H1 (cell line): ENCODE measurements at regions not wholly inside any gene's neighbourhood (a gene's known extent, or its start where the extent isn't known, plus 50 kb on each side); places are given as distances from the start of the nearest gene placed in this dataset.

Source experiments
- CTCF ChIA-PET: fragments of 300-600 bp; sonication (Branson Sonifier 250); formaldehyde crosslinking; loops from one replicate; lab custom pipeline; 2021; ENCODE audit not compliant: partially characterized antibody; lab: Charles Lee
- POLR2A ChIA-PET: fragments of 300-600 bp; sonication (Branson Sonifier 250); formaldehyde crosslinking; loops from one replicate; lab custom pipeline; 2021; ENCODE audit warnings: inconsistent platforms; ENCODE audit not compliant: partially characterized antibody; lab: Charles Lee
- DNase-seq, 2 experiments: peaks; one replicate each; pipeline versions ENCODE4 v3.0.0 to v3.0.0-alpha.2; 2010 to 2022; ENCODE audit warnings: low spot score in 2 of 2, low read depth in 1 of 2, mixed read lengths in 1 of 2
- FAIRE-seq: peaks from 2 replicates; lab custom pipeline; 2011; peaks lifted over from hg19 to GRCh38; lab: Jason Lieb, UNC
- H2AFZ ChIP-seq: 2 replicates; pipeline ENCODE4 v1.8.1; 2012; ENCODE audit warnings: low read length, inconsistent platforms
- H2AK5ac ChIP-seq: 2 replicates; pipeline ENCODE4 v1.6.1; 2013; ENCODE audit warnings: low read depth, low read length
- H2BK120ac ChIP-seq: replicated peaks from 2 replicates; pipeline ENCODE3; 2013; ENCODE audit warnings: low read depth, low read length, inconsistent platforms
- H2BK12ac ChIP-seq: 2 replicates; pipeline ENCODE4 v1.6.1; 2013; ENCODE audit warnings: low read depth, low read length
- H2BK15ac ChIP-seq: 2 replicates; pipeline ENCODE4 v1.6.1; 2013; ENCODE audit warnings: low read length
- H2BK20ac ChIP-seq: 2 replicates; pipeline ENCODE4 v1.6.1; 2013; ENCODE audit warnings: low read length
- H2BK5ac ChIP-seq: 2 replicates; pipeline ENCODE4 v1.6.1; 2013; ENCODE audit warnings: low read depth, low read length
- H3K14ac ChIP-seq: 2 replicates; pipeline ENCODE4 v1.6.1; 2013; ENCODE audit warnings: inconsistent platforms; ENCODE audit not compliant: insufficient read length
- H3K18ac ChIP-seq: 2 replicates; pipeline ENCODE4 v1.6.1; 2013; ENCODE audit warnings: low read length; ENCODE audit errors: extremely low read depth
- H3K23ac ChIP-seq: 2 replicates; pipeline ENCODE4 v1.6.1; 2013; ENCODE audit warnings: inconsistent platforms; ENCODE audit not compliant: insufficient read length
- H3K23me2 ChIP-seq: 2 replicates; pipeline ENCODE4 v1.6.1; 2013; ENCODE audit warnings: low read depth, low read length
- H3K27ac ChIP-seq: 2 replicates; pipeline ENCODE4 v1.6.1; 2011; ENCODE audit warnings: low read depth, low read length, inconsistent platforms
- H3K27me3 ChIP-seq, 4 experiments: replicated peaks in 1 of 4; 1 replicate in 1 of 4; 2 replicates in 3 of 4; pipeline versions ENCODE4 v1.6.1 to v1.8.1; 2011 to 2013; ENCODE audit warnings: low read length in 3 of 4, mild to moderate bottlenecking in 3 of 4, inconsistent platforms in 2 of 4, mixed read lengths in 2 of 4, moderate library complexity in 1 of 4; ENCODE audit not compliant: control insufficient read depth in 3 of 4, insufficient read depth in 3 of 4; ENCODE audit errors: extremely low read depth in 1 of 4
- H3K36me3 ChIP-seq, 4 experiments: 2 replicates each; pipeline versions ENCODE4 v1.6.1 to v1.8.1; 2011 to 2013; ENCODE audit warnings: mild to moderate bottlenecking in 4 of 4, low read length in 3 of 4, moderate library complexity in 2 of 4, control low read depth in 1 of 4, inconsistent platforms in 1 of 4; ENCODE audit not compliant: insufficient read depth in 4 of 4, control insufficient read depth in 2 of 4
- H3K4ac ChIP-seq: replicated peaks from 2 replicates; pipeline ENCODE3; 2013; ENCODE audit warnings: low read length, low read depth, mixed read lengths, inconsistent platforms; ENCODE audit not compliant: insufficient read length
- H3K4me1 ChIP-seq, 4 experiments: replicated peaks in 1 of 4; 1 replicate in 1 of 4; 2 replicates in 3 of 4; pipeline versions ENCODE4 v1.6.1 to v1.8.1; 2011 to 2013; ENCODE audit warnings: low read length in 3 of 4, inconsistent platforms in 2 of 4, mixed read lengths in 1 of 4; ENCODE audit not compliant: insufficient read depth in 4 of 4, control insufficient read depth in 3 of 4
- H3K4me2 ChIP-seq, 2 experiments: 2 replicates each; pipeline versions ENCODE4 v1.6.1 to v1.8.1; 2011 to 2013; ENCODE audit warnings: low read depth in 2 of 2, low read length in 2 of 2, control low read depth in 1 of 2, inconsistent platforms in 1 of 2, mild to moderate bottlenecking in 1 of 2; ENCODE audit not compliant: insufficient read depth in 1 of 2
- H3K4me3 ChIP-seq, 4 experiments: fragments of 200-600, 300-600 bp in 1 of 4; sonication (generic), shearing (Covaris generic), sonication (Bioruptor Twin) in 1 of 4; 2 replicates each; pipeline versions ENCODE4 v1.5.1 to v1.8.1; 2011 to 2016; ENCODE audit warnings: low read length in 4 of 4, low read depth in 3 of 4, control low read depth in 2 of 4, inconsistent platforms in 2 of 4, mild to moderate bottlenecking in 2 of 4, mixed read lengths in 1 of 4, moderate library complexity in 1 of 4; ENCODE audit not compliant: insufficient read depth in 2 of 4; ENCODE audit errors: extremely low read depth in 1 of 4
- H3K56ac ChIP-seq: replicated peaks from 2 replicates; pipeline ENCODE3; 2013; ENCODE audit warnings: low read depth, mild to moderate bottlenecking, mixed read lengths, low read length, inconsistent platforms; ENCODE audit not compliant: insufficient read length
- H3K79me1 ChIP-seq: 2 replicates; pipeline ENCODE4 v1.6.1; 2013; ENCODE audit warnings: low read depth, low read length, control low read depth
- H3K79me2 ChIP-seq, 2 experiments: 2 replicates each; pipeline versions ENCODE4 v1.6.1 to v1.8.1; 2012 to 2013; ENCODE audit warnings: low read length in 2 of 2, mild to moderate bottlenecking in 2 of 2, inconsistent platforms in 1 of 2; ENCODE audit not compliant: insufficient read depth in 2 of 2, control insufficient read depth in 1 of 2
- H3K9ac ChIP-seq, 4 experiments: replicated peaks in 1 of 4; 1 replicate in 1 of 4; 2 replicates in 3 of 4; pipeline versions ENCODE4 v1.6.1 to v1.8.1; 2011 to 2013; ENCODE audit warnings: low read depth in 3 of 4, low read length in 3 of 4, control low read depth in 2 of 4, mild to moderate bottlenecking in 2 of 4, moderate library complexity in 2 of 4, inconsistent platforms in 1 of 4; ENCODE audit errors: extremely low read depth in 1 of 4
- H3K9me3 ChIP-seq, 2 experiments: 2 replicates each; pipeline versions ENCODE4 v1.6.1 to v1.8.1; 2012 to 2013; ENCODE audit warnings: mild to moderate bottlenecking in 2 of 2, moderate library complexity in 2 of 2, control low read depth in 1 of 2, inconsistent platforms in 1 of 2, low read depth in 1 of 2, low read length in 1 of 2, mixed read lengths in 1 of 2; ENCODE audit not compliant: insufficient read depth in 2 of 2
- H4K20me1 ChIP-seq, 2 experiments: replicated peaks in 1 of 2; 2 replicates each; pipeline versions ENCODE3 to v1.8.1; 2011 to 2013; ENCODE audit warnings: inconsistent platforms in 2 of 2, low read length in 2 of 2, mild to moderate bottlenecking in 1 of 2; ENCODE audit not compliant: insufficient read depth in 2 of 2, control insufficient read depth in 1 of 2
- H4K5ac ChIP-seq: 2 replicates; pipeline ENCODE4 v1.6.1; 2013; ENCODE audit warnings: low read length, low read depth, mixed read lengths, inconsistent platforms; ENCODE audit not compliant: insufficient read length
- H4K8ac ChIP-seq: 2 replicates; pipeline ENCODE4 v1.8.0; 2013; ENCODE audit warnings: mild to moderate bottlenecking, moderate library complexity, low read length, inconsistent platforms; ENCODE audit not compliant: insufficient read depth; ENCODE audit errors: extremely low read depth
- H4K91ac ChIP-seq: replicated peaks from 2 replicates; pipeline ENCODE3; 2013; ENCODE audit warnings: low read length, mixed read lengths, inconsistent platforms; ENCODE audit not compliant: insufficient read length
- EGR1 ChIP-seq: IDR thresholded peaks from 2 replicates; pipeline ENCODE4 v1.6.1; 2011; ENCODE audit warnings: low read depth, low read length, borderline replicate concordance
- JUN ChIP-seq: IDR thresholded peaks from 2 replicates; pipeline ENCODE4 v1.6.1; 2011; ENCODE audit warnings: low read depth, mild to moderate bottlenecking, improper control_type of control experiment, low read length
- RXRA ChIP-seq: IDR thresholded peaks from 2 replicates; pipeline ENCODE4 v1.6.1; 2011; ENCODE audit warnings: low read depth, mild to moderate bottlenecking, low read length, moderate library complexity; ENCODE audit not compliant: insufficient read depth
- SIX5 ChIP-seq: IDR thresholded peaks from 2 replicates; pipeline ENCODE4 v1.6.1; 2011; ENCODE audit warnings: mild to moderate bottlenecking, low read depth, low read length
- SP1 ChIP-seq: IDR thresholded peaks from 2 replicates; pipeline ENCODE4 v1.6.1; 2011; ENCODE audit warnings: low read depth, low read length
- WGBS, 2 experiments: shearing (Covaris generic) in 1 of 2; methylation state at CpG; one replicate each; pipeline versions ENCODE4 v1.1.6 to v1.1.7; 2013 to 2015; ENCODE audit warnings: low lambda C conversion rate in 2 of 2, mixed read lengths in 2 of 2, inconsistent platforms in 1 of 2, low coverage in 1 of 2, missing lambda C conversion rate in 1 of 2; ENCODE audit not compliant: insufficient replicate concordance in 2 of 2, insufficient coverage in 1 of 2, insufficient read length in 1 of 2; ENCODE audit errors: extremely low coverage in 1 of 2, missing lambda C conversion rate in 1 of 2; 5-methylcytosine and 5-hydroxymethylcytosine counted together
- TF ChIP-seq, protein P1 (sequence below): IDR thresholded peaks from 2 replicates; pipeline ENCODE4 v1.6.1; 2012; ENCODE audit warnings: low read length, inconsistent platforms

DNA sequence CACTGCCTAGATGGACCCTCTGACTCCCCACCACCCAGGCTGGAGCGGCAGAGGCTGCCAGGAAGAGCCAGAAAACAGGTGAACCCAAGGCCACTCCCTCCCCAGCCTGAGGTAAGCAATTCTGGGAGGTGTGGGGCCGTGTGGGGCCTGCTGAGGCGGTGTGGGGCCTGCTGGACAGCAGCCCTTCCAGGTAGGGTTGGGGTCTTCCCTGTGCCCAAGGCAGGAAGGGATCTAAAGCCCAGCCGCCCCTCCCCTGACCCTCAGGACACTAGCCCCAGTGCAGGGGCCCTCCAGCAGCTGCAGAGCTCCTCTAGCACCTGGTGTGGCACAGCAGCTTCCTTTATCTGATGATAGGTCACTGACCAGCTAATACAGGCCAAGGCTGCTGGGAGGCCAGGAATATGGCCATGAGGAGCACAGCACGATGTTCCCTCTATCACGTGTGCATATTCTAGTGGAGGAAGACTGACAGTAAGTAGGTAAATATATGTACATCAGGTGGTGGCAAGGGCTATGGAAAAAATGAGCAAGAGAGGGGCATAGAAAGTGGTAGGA, 86.9 kb downstream of the IER5 start:
- Histone ChIP-seq H3K56ac (no peak overlapping the region), H3K4ac (no peak overlapping the region), H3K9ac (no peak overlapping the region), H3K36me3 (no peaks in the 10 kb centered on the region), H3K27me3 (no peaks in the 10 kb centered on the region), H3K23ac (no peak overlapping the region), H2AK5ac (no peak overlapping the region), H3K27ac (no peak overlapping the region), H4K8ac (no peak overlapping the region), H2AFZ (no peak overlapping the region), H3K14ac (no peak overlapping the region), H3K23me2 (no peaks in the 10 kb centered on the region), H3K79me1 (no peaks in the 10 kb centered on the region), H2BK15ac (no peak overlapping the region), H3K79me2 (no peaks in the 10 kb centered on the region), H2BK120ac (no peak overlapping the region), H3K4me3 (no peak overlapping the region), H2BK5ac (no peak overlapping the region), H2BK12ac (0 out of 2 replicates have a peak overlapping the region, but pooled peaks have one; percentile 50), H3K9me3 (no peaks in the 10 kb centered on the region), H2BK20ac (no peak overlapping the region), H3K4me2 (no peak overlapping the region), H4K5ac (no peak overlapping the region), H4K91ac (no peak overlapping the region), H3K18ac (no peak overlapping the region), H3K4me1 (peaks cover 7 to 10% (median 8%) of the 10 kb centered on the region in 4 experiments), H4K20me1 (no peaks in the 10 kb centered on the region)
- POLR2A ChIA-PET, result no interaction called here
- no peak for FAIRE-seq
- CTCF ChIA-PET, result interaction anchor here (0.8 to 2.8 kb wide), 4 partner anchors 8 to 33 kb away, joined by 3 to 10 read pairs (median 4); no protein-coding TSS in a partner anchor
- peak in 1 of 2 experiments; percentile 39 for DNase-seq
- WGBS, 2 experiments, result 82% methylated on average over 6 of the region's 6 CpGs; no CpG with 5 or more reads in 1 of the 2 experiments
- TF ChIP-seq SP1 (no peak), SIX5 (no peak), JUN (no peak), EGR1 (no peak), RXRA (no peak)
- TF ChIP-seq, protein P1, sequence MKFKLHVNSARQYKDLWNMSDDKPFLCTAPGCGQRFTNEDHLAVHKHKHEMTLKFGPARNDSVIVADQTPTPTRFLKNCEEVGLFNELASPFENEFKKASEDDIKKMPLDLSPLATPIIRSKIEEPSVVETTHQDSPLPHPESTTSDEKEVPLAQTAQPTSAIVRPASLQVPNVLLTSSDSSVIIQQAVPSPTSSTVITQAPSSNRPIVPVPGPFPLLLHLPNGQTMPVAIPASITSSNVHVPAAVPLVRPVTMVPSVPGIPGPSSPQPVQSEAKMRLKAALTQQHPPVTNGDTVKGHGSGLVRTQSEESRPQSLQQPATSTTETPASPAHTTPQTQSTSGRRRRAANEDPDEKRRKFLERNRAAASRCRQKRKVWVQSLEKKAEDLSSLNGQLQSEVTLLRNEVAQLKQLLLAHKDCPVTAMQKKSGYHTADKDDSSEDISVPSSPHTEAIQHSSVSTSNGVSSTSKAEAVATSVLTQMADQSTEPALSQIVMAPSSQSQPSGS, result no peak
